GM18520 (cell line): ENCODE measurements at regions not wholly inside any gene's neighbourhood (a gene's known extent, or its start where the extent isn't known, plus 50 kb on each side); places are given as distances from the start of the nearest gene placed in this dataset.

ENCODE experiments used
- ATAC-seq: cut with Tn5 transposase; IDR thresholded peaks from one replicate; pipeline ENCODE4 v1.9.1; 2021; ENCODE audit not compliant: unreplicated experiment

DNA sequence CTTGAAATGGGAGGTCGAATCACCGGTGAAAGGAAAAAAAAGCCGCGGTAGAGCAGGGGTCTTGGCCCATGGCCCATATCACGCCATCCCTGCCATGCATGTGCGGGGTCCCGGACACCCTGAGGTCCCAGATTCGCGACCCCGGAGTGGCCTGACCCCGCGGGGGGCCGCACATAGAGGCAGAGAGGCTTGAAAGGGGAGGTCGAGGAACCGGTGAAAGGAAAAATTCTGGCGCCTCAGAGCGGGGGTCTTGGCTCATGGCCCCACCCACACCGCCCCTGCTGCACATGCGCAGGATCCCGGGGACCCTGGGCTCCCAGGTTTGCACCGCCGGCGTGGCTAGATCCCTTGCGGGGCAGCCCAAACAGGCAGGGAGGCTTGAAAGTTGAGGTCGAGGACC is 319.8 kb downstream of the ALG10 start:
- no peak for ATAC-seq

GRCh38 chr12:34343345-34343744 is 321.0 kb downstream of the ALG10 start:
- no peak for ATAC-seq

DNA sequence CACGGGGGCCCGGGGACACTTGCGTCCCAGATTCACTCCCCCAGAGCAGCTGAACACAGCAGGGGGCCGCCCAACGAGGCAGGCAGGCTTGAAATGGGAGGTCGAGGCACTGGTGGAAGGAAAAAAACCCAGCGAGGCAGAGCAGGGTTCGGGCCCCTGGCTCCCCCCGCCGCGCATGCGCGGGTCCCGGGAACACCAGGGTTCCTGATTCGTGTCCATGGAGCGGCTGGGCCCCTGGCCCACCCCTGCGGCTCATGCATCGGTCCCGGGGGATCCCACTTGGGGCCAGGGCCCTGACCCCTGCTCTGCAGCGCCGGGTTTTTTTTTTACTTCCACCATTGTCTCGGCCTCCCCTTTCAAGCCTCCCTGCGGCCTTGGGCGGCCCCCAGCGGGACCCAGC is 321.5 kb downstream of the ALG10 start:
- no peak for ATAC-seq

DNA sequence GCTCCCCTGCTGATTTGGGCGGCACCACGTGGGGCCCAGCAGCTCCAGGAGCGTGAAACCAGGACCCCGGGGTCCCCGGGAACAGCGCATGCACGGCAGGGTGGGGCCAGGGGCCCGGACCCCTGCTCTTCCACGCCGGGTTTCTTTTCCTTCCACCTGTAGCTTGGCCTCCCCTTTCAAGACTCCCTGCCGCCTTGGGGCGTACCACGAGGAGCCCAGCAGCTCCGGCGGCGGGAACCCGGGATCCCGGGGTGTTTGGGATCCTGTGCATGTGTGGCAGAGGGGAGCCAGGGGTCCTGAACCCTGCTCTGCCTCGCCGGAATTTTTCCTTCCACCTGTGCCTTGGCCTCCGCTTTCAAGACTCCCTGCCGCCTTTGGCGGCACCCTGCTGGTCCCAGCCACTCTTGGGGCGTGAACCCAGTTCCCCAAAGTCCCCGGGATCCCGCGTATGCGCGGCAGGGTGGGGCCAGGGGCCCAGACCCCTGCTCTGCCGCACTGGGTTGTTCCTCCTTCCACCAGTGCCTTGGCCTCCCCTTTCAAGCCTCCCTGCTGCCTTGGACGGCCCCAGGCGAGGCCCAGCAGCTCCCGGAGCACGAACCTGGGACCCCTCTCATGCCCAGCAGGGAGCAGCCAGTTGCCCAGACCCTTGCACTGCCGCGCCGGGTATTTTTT is 322.7 kb downstream of the ALG10 start:
- no peak for ATAC-seq

DNA sequence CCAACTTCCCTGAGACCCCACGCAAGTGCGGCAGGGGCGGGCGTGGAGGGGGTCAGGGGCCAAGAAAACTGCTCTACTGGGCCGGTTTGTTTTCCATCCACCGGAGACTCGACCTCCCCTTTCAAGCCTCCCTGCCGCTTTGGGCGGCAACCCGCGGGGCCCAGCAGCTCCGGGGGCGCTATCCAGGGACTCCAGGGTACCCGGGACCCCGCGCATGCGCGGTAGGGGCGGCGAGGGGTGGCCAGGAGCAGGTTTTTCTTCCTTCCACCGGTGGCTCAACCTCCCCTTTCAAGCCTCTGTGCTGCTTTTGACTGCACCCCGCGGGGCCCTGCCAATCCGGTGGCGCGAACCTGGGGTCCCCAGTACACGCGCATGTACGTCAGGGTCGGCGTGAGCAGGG is 323.5 kb downstream of the ALG10 start:
- no peak for ATAC-seq

DNA sequence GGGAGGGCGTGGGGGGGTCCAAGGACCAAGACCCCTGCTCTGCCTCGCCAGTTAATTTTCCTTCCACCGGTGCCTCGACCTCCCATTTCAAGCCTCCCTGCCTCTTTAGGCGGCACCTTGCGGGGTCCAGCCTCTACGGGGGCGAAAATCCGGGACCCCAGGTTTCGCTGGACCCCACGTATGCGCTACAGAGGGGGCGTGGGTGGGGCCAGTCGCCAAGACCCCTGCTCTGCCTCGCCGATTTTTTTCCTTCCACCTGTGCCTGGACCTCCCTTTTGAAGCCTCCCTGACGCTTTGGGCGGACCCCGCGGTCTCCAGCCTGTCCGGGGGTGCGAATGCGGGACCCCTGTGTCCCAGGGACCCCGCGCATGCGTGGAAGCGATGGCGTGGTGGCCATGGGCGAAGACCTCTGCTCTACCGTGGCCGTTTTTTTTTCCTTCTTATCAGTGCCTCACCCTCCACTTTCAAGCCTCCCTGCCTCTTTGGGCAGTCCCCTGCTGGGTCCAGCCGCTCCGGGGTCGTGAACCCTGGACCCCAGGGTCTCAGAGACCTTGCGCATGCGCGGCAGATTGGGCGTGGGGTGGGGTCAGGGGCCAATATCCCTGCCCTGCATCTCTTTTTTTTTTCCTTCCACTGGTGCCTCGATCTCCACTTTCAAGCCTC is 324.2 kb downstream of the ALG10 start:
- ATAC-seq = no peak

GRCh38 chr12:34347367-34347766 is 325.1 kb downstream of the ALG10 start:
- ATAC-seq = no peak

DNA sequence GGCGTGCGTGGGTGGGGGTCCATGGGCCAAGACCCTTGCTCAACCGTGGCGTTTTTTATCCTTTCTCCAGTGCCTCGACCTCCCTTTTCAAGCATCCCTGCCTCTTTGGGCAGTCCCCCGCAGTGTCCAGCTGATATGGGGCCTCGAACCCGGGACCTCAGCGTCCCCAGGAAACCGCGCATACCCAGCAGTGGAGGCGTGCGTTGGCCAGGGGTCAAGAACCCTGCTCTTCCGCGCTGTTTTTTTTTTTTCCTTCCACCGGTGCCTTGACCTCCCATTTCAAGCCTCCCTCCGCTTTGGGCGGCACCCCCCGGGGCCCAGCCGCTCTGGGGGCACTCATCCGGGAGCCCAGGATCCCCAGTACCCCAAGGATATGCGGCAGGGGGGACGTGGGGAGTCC is 325.8 kb downstream of the ALG10 start:
- ATAC-seq = no peak

GRCh38 chr12:34348836-34349672 is 326.8 kb downstream of the ALG10 start:
- ATAC-seq = no peak

GRCh38 chr12:34349673-34349961 is 327.3 kb downstream of the ALG10 start:
- no peak for ATAC-seq

DNA sequence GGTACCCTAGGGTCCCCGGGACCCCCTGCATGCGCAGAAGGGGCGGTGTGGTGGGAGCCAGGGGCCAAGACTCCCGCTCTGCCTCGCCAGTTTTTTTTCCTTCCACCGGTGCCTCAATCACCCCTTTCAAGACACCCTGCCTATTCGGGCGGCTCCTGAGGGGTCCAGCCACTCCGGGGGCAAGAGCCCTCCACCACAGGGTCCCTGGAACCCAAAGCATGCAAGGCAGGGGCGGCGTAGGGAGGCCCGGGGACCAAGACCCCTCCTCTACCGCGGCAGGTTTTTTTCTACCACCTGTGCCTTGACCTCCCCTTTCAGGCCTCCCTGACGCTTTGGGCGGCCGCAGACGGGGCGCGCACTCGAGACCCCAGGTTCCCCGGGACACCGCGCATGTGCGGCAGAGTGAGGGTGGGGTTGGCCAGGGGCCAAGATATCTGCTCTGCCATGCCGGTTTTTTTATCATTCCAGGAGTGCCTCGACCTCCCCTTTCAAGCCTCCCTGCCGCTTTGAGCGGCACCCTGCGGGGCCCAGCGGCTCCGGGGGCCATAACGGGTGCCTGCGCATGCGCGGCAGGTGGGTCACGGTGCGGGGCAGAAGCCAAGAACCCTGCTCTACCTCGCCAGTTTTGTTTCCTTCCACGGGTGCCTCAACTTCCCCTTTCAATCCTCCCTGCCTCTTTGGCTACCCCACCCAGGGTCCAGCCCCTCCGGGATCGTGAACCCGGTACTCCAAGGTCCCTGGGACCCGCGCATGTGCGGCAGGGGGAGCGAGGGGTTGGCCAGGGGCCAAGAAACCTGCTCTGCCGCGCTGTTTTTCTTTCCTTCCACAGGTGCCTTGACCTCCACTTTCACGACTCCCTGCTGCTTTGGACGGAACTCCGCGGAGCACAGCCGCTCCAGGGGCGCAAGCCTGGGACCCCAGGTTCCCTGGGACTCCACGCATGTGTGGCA is 328.1 kb downstream of the ALG10 start:
- ATAC-seq = no peak

- ATAC-seq = no peak
Observed at GRCh38 chr12:34352098-34352497, 329.8 kb downstream of the ALG10 start.

- ATAC-seq = no peak
Observed at GRCh38 chr12:34354239-34355200, 332.2 kb downstream of the ALG10 start.

DNA sequence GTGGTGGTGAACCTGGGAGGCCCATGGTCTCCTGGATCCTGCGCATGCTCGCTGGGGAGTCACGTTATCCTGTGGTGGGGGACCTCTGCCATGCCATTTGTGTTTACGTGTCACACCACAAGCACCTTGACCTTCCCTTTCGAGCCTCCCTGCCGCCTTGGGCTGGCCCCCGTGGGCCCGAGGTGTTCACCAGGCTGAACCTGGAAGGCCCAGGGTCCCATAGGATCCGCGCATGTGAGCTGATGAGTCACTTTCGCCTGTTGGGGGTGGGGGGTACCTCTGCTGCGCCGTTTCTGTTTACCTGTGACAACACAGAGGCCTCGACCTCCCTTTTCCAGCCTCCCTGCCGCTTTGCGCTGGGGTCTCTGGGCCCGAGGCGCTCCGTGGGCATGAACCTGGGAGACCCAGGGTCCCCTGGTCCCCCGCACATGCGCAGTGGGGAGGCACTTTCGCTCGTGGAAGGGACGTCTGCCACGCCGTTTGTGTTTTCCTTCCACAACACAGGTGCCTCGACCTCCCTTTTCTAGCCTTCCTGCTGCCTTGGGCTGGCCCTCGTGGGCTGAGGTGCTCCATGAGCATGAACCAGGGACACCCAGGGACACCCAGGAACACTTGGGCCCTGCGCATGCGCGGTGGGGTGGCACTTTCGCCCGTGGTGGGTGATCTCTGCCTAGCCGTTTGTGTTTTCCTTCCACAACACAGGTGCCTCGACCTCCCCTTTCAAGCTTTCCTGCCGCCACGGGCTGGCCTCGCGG is 334.1 kb downstream of the ALG10 start:
- no peak for ATAC-seq

- ATAC-seq = no peak
Observed at GRCh38 chr12:34357791-34358190, 335.5 kb downstream of the ALG10 start.

- ATAC-seq = no peak
Observed at GRCh38 chr12:34358198-34358597, 335.9 kb downstream of the ALG10 start.

DNA sequence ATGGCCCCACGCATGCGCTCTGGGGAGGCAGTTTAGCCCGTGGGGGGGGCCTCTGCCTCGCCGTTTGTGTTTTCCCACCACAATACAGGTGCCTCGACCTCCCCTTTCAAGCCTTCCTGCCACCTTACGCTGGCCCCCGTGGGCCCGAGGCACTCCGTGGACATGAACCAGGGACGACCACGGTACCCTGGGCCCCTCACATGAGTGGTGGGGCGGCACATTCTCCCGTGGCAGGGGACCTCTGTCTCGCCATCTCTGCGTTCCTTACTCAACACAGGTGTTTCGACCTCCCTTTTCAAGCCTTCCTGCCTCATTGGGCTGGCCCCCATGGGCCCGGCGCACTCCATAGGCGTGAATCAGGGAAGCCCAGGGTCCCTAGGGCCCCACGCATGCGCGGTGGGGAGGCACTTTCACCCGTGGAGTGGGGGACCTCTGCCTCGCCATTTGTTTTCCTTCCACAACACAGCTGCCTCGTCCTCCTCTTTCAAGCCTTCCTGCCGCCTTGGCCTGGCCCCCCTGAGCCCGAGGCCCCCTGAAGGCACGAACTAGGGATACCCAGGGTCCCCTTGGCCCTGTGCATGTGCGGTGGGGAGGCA is 339.5 kb downstream of the ALG10 start:
- no peak for ATAC-seq

- ATAC-seq = no peak
Observed at GRCh38 chr12:34363050-34363673, 340.9 kb downstream of the ALG10 start.
